GM19240 (cell line): ENCODE measurements at regions not wholly inside any gene's neighbourhood (a gene's known extent, or its start where the extent isn't known, plus 50 kb on each side); places are given as distances from the start of the nearest gene placed in this dataset.

Experiments used
- DNase-seq: peaks from one replicate; pipeline ENCODE4 v3.0.0; 2011; ENCODE audit warnings: low spot score; ENCODE audit not compliant: insufficient read length

DNA sequence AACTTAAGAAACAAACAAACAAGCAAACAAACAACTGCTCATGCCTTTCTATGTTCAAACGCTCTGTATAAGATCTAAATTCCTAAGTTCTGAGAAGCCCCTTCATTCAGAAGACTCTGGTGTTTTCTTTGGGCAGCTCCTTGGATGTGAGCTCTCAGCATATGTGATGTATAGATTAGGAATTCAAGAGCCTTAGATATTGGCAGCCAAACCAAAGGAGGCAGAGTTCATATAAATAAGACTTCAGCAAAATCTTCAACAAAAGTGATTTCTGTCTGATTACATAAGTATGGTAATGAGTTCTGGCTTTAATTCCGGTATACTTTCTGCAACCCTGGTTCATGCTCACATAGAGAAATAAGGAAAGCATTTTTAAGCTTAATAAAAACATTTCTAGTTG, 145.6 kb downstream of the DYRK2 start:
- DNase-seq: no peak

DNA sequence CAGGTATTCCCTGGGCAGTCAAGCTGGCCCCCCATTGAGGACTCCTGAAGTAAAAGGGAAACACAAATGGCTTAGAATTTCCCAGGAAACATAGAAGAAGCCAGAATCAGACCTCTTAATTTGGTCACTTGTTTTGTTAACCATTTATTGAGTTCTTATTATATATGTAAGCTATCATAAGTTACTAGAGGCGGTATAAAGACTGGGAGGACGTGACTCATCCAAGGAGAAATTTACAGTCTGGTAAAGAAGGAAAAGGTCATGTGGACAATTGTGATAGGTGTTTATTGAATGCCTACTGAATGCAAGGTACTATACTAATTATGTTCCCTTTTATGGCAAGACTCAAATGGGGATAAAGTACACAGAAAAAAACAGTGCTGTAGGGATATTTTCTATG, 146.7 kb downstream of the DYRK2 start:
- DNase-seq: no peak

DNA sequence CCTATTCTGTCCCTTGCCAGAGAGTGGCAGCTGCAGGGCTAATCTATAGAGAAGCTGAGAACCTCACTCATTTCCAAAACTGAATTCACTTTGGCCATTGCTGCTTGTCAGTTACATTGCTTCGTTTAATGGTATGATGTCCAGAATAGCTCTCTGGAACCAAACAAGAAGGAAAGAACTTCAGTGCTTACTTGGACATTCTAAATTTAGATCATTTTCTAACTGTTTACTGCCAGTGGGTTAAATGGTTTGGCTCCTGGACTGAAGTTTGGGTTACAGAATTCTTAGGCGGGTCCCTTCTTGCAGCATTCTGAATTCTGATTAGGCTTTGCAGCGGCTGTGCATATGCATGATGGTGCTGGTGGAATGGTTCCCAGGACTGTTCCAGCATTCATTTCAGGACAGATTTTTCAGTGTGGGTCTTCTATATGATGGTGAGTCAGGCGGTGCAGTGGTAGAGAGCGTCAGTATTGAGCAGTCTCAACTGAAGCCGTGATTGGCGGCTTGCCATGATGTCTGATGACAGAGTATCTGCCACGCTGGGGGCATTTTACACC, 148.7 kb downstream of the DYRK2 start:
- DNase-seq: no peak

DNA sequence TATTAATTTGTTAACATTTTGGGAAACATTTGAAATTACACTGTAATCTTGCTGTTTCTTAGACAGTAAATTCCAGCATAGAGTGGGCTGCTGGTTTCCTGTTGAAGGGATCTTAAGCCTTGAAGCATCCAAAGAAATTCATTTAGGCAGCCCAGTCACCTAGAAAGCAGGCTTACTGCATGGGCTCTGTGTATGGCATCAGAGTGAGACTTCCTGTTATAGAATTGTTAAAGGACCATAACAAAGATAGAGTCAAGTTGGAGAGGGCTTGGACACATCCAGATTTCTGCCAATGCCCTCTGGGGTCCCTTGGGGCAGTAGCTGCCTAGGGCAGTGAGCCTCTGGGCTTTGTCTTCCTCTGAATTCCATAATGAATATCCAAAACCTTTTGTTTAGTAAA, 149.2 kb downstream of the DYRK2 start:
- no peak for DNase-seq

DNA sequence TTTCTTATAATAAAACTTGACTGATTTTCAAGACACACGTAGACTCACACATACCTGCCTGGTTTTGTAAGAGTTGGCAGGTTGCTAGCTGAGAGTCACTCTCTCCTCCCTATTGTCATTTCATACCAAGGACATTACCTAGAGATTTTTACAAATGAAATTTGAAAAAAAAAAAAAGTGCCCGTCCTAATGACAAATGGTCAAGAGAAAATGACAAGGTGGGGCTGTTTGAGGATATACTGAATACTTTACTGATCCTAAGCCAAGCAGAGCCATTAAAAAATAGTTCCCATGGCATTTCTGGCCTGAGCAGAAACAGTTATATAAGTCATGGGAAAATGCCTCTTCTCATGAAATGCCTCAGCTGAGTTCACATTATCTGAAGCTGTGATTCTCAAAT, 150.2 kb downstream of the DYRK2 start:
- no peak for DNase-seq

DNA sequence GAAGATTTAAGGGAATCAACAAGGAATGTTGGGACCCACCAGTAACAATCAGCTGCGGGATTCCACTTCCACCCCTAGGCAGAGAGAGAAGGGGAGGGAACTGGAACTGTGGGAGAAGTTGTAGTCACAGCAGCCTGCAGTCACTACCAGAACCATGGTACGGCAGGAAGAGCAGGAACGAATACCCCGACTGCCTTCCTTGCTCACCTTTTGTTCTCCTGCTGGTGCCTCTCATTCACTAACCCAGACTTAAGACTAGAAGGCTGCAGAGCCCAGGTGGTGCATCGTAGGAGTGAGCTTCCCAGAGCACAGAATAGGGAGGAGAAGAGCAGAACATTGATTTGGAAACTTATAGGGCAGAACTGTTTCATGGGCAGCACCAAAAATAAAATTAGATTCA, 154.2 kb downstream of the DYRK2 start:
- DNase-seq: no peak

DNA sequence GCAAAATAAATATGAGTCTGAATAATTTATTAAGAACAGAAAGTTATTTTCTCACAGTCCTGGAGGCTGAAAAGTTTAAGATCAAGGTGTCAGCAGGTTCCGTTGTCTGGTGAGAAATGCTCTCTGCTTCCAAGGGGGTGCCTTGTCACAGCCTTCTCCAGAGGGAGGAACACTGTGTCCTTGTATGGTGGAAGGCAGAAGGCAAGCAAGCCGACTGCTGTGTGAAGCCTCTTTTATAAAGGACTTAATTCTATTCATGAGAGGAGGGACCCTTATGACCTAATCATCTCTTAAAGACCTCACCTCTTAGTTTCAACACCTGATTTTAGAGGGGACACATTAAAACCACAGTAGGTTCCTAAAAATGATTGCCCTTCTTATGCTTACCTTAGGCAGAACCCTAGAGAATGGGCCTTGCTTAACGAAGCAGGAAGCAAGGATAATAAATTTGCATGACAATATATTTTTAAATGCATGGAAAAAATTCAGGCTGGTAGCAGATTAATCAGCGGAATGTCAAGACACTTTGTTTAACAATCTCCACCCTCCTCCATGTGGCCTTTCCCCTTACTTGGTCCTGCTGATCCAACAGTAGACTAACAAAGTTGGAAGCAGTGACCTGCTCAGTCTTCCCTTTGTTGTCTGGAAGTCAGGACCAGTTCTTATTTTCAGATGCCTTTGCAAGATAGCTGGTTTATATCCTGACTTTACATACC, 154.9 kb downstream of the DYRK2 start:
- DNase-seq: no peak

DNA sequence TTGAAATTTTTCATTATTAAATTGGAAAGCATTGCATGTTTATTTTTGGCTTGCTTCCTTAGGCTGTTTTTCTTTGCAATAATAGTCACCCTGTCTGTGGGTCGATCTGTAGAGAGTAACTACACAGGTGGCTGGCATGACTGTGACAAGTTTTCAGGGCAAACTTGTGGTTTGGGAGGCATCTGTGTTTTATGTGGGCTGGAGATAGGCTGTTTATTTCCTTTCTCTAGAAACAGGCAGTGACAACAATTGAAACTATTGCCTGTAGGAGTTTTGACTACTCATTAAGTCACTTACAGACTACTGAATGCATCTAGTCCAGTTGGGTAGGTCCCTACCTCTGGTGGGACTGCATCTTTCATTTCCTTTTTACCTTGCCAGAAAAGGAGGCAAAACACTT, 155.6 kb downstream of the DYRK2 start:
- no peak for DNase-seq

DNA sequence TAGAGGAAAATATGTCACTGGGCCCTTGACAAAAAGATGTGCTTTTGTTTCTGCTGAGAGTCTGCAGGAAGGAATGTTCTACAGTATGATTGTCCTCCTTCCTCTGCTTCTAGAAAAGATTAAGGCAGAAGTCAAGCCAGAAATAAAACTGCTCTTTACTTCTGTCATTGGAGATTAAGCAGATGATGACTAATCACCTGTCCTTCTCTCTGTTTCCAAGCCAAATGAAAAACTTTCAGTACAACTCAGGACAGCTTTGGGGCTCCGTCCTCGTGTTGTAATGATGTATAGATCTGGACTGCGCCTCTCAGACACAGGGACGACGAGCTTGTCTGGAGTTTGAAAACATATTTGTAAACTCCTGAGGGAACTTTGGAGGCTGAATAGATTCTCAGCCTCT, 159.3 kb downstream of the DYRK2 start:
- no peak for DNase-seq

DNA sequence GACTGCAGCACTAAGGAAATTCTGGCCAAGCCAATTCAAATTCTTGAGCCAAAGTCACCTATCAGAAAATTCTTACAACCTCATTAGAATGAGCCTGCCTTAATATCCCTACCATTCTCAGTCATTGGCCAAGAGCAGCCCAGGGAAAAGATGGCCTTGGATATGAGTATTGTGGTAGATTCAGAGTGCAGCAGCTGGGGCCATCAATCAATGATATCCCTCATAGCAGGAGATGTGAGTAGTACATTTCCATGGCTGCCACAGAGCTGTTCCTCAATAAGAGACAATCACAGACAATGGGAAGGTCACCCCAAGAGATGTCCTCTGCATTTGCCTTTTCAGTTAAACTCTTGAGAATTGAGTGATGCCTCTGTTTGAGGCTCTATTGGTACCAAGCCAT, 161.6 kb downstream of the DYRK2 start:
- no peak for DNase-seq

DNA sequence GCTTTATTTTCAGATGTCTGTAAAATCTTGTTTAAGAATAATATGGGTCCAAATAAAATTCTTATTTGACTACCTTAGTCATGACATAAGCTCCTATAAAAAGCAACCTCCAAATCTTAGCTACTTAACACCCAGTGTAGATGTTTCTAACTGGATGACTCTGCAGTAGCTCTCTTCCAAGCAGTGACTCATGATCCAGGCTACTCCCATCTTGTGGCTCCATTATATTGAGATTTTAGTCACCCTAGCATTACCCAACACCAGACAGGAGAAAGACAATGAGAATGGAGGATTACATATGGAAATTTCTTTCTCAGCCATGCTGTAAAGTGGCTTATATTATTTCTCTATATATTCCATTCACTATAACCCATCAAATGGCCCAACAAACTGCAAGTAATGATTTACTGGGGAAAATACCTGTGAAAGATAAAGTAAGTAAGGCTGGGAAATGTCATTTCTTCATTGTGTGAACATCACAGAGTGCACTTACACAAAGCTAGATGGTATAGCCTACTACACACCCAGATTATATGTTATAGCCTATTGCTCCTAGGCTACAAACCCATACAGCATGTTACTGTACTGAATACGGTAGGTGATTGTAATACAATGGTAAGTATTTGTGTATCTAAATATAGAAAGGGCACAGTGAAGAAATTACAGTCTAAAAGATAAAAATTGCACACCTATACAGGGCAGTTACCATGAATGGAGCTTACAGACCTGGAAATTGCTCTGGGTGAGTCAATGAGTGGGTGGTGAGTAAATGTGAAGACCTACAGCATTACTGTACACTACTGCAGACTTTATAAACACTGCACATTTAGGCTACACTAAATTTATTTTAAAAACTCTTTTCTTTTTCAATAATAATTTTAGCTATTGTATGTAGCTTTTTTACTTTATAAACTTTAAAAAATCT, 163.2 kb downstream of the DYRK2 start:
- no peak for DNase-seq

DNA sequence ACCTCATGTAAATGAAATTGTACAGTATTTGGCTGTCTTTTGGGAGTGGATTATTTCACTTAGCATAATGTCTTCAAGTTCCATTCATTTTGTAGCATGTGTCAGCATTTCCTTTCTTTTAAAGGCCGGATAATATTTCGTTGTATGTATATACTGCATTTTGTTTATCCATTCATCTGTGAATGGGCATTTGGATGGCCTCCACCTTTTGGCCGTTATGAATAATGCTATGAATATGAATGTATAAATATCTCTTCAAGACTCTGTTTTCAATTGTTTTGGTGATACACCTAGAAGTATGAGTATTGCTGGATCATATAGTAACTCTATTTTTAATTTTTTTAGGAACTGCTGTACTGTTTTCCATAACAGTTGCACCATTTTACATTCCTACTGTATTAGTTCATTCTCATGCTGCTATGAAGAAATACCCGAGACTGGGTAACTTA, 164.9 kb downstream of the DYRK2 start:
- no peak for DNase-seq

DNA sequence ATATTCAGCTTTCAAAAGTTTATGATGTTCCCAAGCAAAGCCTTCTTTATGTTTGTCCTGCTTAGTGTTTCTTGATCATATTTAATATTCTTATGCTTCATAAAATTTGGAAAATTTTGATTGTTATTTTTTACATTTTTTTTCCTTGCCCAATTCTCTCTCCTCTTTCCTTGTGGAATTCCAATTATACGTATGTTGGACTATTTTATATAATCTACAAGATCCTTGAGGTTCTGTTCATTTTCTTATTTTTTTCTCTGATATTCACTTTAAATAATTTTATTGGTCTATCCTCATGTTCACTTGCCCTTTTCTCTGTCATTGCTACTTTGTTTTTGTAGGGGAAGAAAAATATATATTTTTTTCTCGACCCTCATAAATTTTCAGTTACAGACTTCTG, 167.7 kb downstream of the DYRK2 start:
- no peak for DNase-seq

DNA sequence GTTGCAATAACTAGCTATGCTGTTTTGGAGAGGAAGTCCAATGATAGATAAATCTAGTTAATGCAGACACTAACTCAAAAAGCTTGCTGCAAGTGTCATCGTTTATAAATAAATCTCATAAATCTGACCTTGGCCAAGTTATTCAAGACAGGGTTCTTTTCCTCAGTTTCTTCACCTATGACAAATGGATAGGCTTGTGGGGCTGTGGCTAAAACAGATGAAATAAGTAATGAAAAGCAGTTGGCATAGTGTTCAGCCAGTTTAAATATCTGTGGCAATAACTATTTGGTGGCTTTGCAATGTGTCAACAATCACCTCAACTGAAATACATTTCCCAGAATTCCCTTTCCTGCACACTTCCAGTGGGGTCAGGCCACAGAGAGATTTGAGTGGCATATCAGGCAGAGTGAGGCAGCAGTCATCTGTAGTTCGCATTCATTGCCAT, 169.9 kb downstream of the DYRK2 start:
- no peak for DNase-seq

DNA sequence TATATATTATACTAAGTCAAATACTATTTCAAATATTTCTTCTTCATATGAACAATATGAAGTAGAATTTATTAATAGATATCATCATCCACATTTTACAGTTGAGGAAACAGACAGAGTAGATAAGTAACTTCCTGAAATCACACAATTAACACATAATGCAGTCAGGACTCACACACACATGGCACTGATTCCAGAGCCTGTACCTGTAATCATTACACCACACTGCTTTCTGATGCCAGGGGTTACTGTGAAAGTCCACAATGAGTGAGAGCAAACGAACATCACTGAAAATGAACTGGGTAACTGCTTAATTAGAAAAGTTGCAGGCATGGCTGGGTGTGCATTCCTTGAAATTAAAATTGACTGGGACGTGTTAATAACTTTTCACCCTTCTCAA, 169.3 kb upstream of the IFNG-AS1 start:
- no peak for DNase-seq

DNA sequence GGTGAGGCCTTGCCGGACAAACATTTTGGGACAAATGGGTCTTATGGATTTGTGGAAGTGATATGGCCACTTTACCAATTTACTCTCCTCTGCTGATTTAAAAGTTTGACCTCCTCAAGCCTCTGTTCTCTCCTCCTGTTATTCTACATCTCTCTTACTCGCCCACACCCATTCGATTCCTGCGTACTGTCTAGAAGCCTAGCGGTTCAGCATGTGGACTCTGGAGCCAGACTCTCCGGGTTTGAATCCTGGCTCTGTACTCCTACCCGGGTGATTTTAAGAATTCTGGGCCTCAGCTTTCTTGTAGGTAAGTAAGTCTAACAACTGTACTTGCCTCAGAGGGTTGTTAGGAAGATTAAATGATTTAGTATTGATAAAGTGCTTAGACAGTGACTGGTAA, 168.6 kb upstream of the IFNG-AS1 start:
- DNase-seq: no peak

DNA sequence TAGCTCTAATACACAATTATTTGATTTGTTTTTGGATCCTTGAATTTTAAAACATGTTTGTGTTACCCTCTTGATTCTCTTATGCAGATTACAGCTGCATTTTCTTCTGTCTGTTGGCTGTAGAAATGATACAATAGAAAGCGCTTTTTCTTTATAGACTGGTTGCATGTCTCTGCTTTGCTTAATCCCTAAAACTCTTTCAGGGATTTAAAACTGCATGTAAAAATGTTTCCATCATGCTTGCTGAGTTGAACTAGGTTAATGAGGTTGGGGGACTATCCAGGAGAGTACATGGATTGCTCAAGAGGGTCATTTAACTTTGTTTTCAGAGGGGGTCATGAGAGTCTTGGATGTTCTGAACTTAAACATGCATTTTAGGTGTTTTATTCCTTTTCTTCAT, 166.4 kb upstream of the IFNG-AS1 start:
- no peak for DNase-seq

DNA sequence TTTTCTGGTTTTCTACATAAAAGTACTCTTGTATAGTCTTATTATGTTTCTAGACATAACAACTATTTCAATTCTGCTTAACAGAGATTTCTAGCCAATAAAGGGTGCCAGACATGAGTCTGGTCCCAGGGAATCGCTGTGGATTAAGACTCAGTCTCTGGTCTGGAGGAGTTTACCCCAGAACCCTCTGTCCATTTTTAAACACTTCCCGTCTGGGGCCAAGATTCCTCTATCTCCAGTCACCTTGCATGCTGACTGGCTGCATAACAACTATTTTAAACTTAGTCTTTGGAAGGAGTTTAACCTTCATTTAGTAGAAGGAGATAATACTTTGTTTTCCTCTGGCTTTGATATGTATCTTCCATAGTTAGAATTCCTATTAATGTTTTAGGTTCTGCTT, 163.1 kb upstream of the IFNG-AS1 start:
- no peak for DNase-seq

DNA sequence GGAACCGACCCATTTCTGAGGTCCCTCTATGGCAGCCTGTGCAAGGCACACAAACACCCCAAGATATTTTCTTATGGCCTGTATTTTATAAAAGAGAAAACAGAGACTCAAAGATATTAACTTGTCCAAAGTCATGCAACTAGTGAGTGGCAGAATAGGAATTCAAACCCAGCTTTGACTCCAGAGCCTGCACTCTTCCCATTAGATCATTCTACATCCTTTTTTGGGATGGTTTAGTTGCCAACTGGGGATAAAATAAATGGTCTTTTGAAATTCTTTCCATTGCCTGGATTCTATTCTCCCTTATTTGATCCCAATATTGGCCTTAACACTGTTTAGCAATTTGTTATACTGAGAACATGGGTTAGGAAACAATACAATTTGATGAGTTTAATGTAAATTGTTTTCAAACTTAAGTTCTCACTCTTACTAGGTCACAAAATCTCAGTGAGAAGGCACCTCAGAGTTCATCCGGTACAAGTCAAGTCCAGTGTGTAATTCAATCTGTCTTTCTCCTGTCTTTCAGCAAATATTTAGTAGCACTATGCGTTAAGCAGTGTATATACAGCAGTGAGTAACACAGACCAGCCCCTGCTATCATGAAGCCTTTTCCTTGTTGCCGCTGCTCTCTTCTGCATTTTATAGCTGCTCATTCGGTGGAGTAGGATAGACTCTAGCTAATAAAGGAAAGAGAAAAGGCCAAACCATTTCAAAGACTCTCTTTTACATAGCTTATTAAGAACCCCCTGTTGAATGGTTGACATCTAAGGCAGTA, 162.1 kb upstream of the IFNG-AS1 start:
- DNase-seq: no peak

DNA sequence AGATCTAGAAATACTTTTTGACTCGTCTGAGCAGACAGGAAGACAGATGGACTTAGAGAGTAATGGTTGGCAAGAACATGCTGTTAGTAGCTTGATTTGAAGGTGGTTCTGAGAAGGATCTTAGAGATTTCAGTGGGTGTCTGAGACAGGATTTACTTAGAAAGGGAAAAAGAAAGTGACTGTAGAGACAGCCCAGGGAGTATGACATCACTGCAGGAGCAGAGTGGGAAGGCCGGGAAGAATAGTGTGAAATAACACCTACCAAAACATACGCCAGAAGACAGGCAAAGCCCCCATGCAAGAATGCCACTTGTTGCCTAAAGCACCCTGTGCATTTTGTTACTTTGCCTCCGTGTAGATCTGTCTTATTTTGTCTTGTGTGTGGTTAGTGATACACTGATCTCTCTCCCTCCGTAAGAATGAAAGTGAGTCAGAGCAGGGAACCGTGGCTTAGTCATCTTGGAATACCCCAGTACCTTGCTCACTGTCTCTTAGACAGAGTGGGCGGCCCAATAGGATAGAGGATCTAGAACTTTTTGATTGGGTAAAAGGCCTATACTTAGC, 161.3 kb upstream of the IFNG-AS1 start:
- DNase-seq: no peak

DNA sequence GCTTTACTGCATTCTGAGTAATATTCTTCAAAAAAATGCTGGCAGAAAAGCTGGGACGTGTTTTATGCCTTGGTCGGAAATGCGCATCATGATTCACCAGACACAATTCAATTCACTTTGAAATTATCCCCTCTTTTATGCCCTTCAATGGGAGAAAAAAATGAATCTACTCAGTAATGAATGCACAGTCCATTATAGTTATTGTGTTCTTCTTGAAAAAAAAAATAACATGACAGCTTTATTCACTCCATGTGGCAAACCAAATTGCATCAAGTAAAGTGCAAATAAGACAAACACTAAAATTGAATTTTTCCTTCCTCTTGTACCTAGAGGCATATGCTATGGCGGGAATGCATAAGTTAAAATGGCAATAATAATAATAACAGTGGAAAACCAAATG, 159.4 kb upstream of the IFNG-AS1 start:
- DNase-seq: no peak
